Cardiac muscle cell (in vitro differentiated cells and primary cell): ENCODE measurements at regions not wholly inside any gene's neighbourhood (a gene's known extent, or its start where the extent isn't known, plus 50 kb on each side); places are given as distances from the start of the nearest gene placed in this dataset.

Source experiments
- DNase-seq, 2 donors: peaks; one replicate each; pipeline versions ENCODE4 v3.0.0 to v3.0.0-alpha.2; 2010 to 2017; ENCODE audit warnings: low read depth in 1 of 2, low spot score in 1 of 2
- H3K27ac ChIP-seq: fragments of 200-600 bp; sonication (generic); 2 replicates; pipeline ENCODE4 v1.5.1; 2016
- H3K27me3 ChIP-seq: fragments of 200-600 bp; sonication (generic); 2 replicates; pipeline ENCODE4 v1.6.0; 2016; ENCODE audit warnings: control low read depth
- H3K36me3 ChIP-seq: fragments of 200-600 bp; sonication (generic); 2 replicates; pipeline ENCODE4 v1.5.1; 2016; ENCODE audit warnings: control low read depth
- H3K4me1 ChIP-seq: fragments of 200-600 bp; sonication (generic); 2 replicates; pipeline ENCODE4 v1.8.1; 2017; ENCODE audit warnings: low read depth, mild to moderate bottlenecking, mixed run types
- H3K4me3 ChIP-seq: fragments of 200-600 bp; sonication (generic); 2 replicates; pipeline ENCODE4 v1.5.1; 2016; ENCODE audit warnings: mild to moderate bottlenecking
- H3K9me3 ChIP-seq: fragments of 200-600 bp; sonication (generic); 2 replicates; pipeline ENCODE4 v1.5.1; 2017; ENCODE audit warnings: low read depth, mild to moderate bottlenecking, control low read depth
- TF ChIP-seq, protein P1 (sequence below): IDR thresholded peaks from 2 replicates; pipeline ENCODE4 v1.5.1; 2012; ENCODE audit warnings: low read depth, mild to moderate bottlenecking, low read length

DNA sequence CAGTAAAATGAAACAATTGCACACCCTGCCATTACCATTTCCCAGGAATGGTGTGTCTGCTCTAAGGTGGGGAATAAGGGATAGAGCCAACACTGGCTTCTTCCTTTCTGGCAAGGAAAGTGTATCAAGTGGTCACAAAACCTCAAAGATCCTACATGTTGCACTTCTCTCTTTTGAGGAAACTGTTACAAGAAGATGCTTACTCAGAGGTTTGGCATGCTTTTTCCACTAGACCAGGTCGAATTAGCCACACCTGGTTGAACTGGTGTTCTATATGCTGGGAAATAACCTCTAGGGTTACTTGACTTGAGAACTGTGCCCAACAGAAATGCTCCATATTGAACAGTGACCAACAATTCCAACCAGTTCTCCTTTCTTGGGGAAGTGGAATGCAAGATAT is 102.9 kb downstream of the LRRN1 start:
- H3K27me3 ChIP-seq: no peaks in the 10 kb centered on the region
- H3K4me3 ChIP-seq: no peak overlapping the region
- no peaks in the 10 kb centered on the region for H3K9me3 ChIP-seq
- TF ChIP-seq, protein P1, sequence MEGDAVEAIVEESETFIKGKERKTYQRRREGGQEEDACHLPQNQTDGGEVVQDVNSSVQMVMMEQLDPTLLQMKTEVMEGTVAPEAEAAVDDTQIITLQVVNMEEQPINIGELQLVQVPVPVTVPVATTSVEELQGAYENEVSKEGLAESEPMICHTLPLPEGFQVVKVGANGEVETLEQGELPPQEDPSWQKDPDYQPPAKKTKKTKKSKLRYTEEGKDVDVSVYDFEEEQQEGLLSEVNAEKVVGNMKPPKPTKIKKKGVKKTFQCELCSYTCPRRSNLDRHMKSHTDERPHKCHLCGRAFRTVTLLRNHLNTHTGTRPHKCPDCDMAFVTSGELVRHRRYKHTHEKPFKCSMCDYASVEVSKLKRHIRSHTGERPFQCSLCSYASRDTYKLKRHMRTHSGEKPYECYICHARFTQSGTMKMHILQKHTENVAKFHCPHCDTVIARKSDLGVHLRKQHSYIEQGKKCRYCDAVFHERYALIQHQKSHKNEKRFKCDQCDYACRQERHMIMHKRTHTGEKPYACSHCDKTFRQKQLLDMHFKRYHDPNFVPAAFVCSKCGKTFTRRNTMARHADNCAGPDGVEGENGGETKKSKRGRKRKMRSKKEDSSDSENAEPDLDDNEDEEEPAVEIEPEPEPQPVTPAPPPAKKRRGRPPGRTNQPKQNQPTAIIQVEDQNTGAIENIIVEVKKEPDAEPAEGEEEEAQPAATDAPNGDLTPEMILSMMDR: no peak
- DNase-seq: no peak
- H3K4me1 ChIP-seq: no peaks in the 10 kb centered on the region
- H3K27ac ChIP-seq: no peak overlapping the region
- H3K36me3 ChIP-seq: no peaks in the 10 kb centered on the region

DNA sequence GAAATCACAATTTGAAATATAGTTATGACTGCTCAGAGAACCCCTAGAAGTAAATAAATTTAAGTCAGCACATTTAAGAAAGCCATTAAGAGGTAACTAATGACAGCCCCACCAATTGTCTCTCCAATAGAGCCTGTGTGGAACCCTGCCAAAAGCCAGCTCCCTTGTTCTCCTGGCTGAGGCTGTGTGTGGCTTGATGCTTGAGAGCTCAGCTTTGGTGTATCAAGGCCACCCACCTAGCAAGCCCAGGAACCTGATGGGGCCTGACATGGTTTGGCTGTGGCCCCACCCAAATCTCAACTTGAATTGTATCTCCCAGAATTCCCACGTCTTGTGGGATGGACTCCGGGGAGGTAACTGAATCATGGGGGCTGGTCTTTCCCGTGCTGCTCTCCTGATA is 106.9 kb downstream of the LRRN1 start:
- H3K4me1 ChIP-seq: no peaks in the 10 kb centered on the region
- TF ChIP-seq, protein P1: no peak
- H3K9me3 ChIP-seq: no peaks in the 10 kb centered on the region
- DNase-seq: no peak
- no peaks in the 10 kb centered on the region for H3K36me3 ChIP-seq
- H3K27ac ChIP-seq: no peak overlapping the region
- H3K27me3 ChIP-seq: no peaks in the 10 kb centered on the region
- H3K4me3 ChIP-seq: no peak overlapping the region

DNA sequence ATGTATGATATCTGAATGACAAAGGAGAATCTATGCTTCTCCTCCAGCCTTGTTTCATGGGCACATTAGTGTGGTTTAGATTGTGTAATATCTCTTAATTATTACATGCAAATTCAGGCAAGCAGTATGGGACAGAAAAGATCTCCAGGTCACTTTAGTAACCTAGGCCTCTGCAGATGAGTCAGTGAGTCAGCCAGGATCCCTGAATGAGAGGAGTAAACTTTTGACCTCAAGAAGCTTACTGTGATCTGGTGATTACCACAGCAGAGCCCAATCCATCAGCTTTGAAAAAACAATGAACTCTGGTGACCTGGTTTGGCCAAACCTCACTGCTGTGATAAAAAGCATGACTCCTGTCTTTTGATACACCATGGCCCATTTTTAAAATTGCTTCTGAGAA is 107.8 kb downstream of the LRRN1 start:
- Histone ChIP-seq H3K27ac (no peak overlapping the region), H3K4me1 (no peaks in the 10 kb centered on the region), H3K9me3 (no peaks in the 10 kb centered on the region), H3K36me3 (no peaks in the 10 kb centered on the region), H3K27me3 (no peaks in the 10 kb centered on the region), H3K4me3 (no peak overlapping the region)
- TF ChIP-seq, protein P1: no peak
- DNase-seq: no peak

DNA sequence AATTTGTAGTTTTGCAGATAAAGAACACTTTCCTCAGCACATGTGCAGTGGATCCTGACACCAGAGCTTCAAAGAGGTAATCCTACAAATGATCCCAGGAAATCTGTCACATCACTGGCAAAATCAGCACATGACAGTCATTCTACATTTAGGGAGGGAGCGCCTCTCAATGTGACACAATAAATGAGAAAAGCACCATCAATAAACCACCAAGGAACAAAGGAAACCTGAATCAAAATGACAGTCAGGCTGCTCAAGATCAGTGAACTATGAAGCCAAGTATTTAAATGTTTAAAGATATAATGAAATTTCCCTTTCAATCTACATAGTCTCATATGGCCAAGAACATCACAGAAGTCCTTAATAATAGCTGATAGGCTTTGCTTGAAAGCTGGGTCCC is 119.5 kb downstream of the LRRN1 start:
- Histone ChIP-seq H3K27ac (no peak overlapping the region), H3K4me1 (no peaks in the 10 kb centered on the region), H3K27me3 (no peaks in the 10 kb centered on the region), H3K4me3 (no peak overlapping the region), H3K36me3 (no peaks in the 10 kb centered on the region), H3K9me3 (no peaks in the 10 kb centered on the region)
- TF ChIP-seq, protein P1: no peak
- no peak for DNase-seq

DNA sequence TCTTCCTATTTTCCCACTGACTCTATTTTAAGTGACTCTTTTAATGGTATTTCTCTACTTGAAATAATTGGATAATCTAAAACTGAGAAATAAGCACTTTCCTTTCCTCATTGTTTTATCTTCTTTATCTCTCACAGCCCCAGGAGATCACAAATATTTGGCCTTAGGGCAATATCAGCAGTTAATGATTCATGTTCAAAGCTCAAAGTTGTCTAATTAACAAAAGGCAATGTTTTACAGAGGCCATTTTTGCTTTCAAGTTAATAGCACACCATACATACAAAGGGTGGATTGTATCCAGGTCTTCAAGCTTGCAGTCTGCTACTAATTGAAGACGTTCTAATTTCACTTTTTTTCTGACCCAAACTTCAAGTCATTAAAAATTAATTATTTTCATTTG is 120.1 kb downstream of the LRRN1 start:
- TF ChIP-seq, protein P1: no peak
- DNase-seq: no peak
- Histone ChIP-seq H3K36me3 (no peaks in the 10 kb centered on the region), H3K4me3 (no peak overlapping the region), H3K27ac (no peak overlapping the region), H3K27me3 (no peaks in the 10 kb centered on the region), H3K4me1 (no peaks in the 10 kb centered on the region), H3K9me3 (no peaks in the 10 kb centered on the region)

DNA sequence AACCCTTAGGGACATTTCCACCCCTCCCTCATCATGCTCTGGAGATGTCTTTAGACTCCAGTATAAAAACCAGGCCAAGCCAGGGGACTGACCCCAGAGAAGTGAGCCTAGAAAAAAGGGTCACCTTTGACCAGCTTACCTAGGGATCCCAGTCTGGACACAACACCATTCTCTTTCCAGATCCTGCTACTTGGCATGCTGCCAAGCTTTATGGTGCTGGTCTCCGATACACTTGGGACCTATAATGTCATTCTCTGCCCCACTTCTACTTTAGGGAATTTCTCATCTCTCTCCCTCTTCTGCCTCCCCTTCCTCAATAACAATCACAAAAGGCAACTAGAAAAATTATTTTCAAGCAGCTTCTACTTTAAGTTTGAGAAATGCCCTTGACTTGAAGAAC is 124.4 kb downstream of the LRRN1 start:
- no peaks in the 10 kb centered on the region for H3K27me3 ChIP-seq
- TF ChIP-seq, protein P1: no peak

More for the DNA sequence above, 124.4 kb downstream of the LRRN1 start:
- no peak for DNase-seq
- no peaks in the 10 kb centered on the region for H3K9me3 ChIP-seq
- H3K4me1 ChIP-seq: no peaks in the 10 kb centered on the region
- no peak overlapping the region for H3K27ac ChIP-seq
- no peaks in the 10 kb centered on the region for H3K36me3 ChIP-seq
- no peak overlapping the region for H3K4me3 ChIP-seq
